ENCODE measurements at regions not wholly inside any gene's neighbourhood (a gene's known extent, or its start where the extent isn't known, plus 50 kb on each side); places are given as distances from the start of the nearest gene placed in this dataset.

GRCh38 chr18:4511166-4511565 is 56.1 kb upstream of the DLGAP1 start:
- H3K4me3 Mint-ChIP-seq: no peak overlapping the region
- ChIA-PET POLR2A (no interaction called here), CTCF (no interaction called here)
- no peaks in the 10 kb centered on the region for H3K36me3 Mint-ChIP-seq (ENCODE audit: low read depth)
- H3K27ac Mint-ChIP-seq: no peak overlapping the region
- intact Hi-C loops (cut with micrococcal nuclease): no loop called here
- no peak for ATAC-seq
- no peak for TF ChIP-seq CTCF (IDR thresholded peaks at IDR 0.05)
- no peak for DNase-seq
- peaks cover 13% of the 10 kb centered on the region for H3K9me3 Mint-ChIP-seq
- no peaks in the 10 kb centered on the region for H3K4me1 Mint-ChIP-seq (ENCODE audit: low read depth)
- no peaks in the 10 kb centered on the region for H3K27me3 Mint-ChIP-seq

GRCh38 chr18:4510711-4511110 is 55.6 kb upstream of the DLGAP1 start:
- no peaks in the 10 kb centered on the region for H3K36me3 Mint-ChIP-seq (ENCODE audit: low read depth)
- no peaks in the 10 kb centered on the region for H3K4me1 Mint-ChIP-seq (ENCODE audit: low read depth)
- intact Hi-C loops (cut with micrococcal nuclease): no loop called here

GRCh38 chr18:4510160-4510559 is 55.1 kb upstream of the DLGAP1 start:
- ChIA-PET CTCF (no interaction called here), POLR2A (no interaction called here)
- no peak for TF ChIP-seq CTCF (IDR thresholded peaks at IDR 0.05)
- Mint-ChIP-seq H3K36me3 (ENCODE audit: low read depth) (no peaks in the 10 kb centered on the region), H3K9me3 (peaks cover 10% of the 10 kb centered on the region), H3K4me3 (no peak overlapping the region), H3K4me1 (ENCODE audit: low read depth) (no peaks in the 10 kb centered on the region), H3K27me3 (no peaks in the 10 kb centered on the region), H3K27ac (no peak overlapping the region)
- intact Hi-C loops (cut with micrococcal nuclease): no loop called here
- no peak for ATAC-seq
- no peak for DNase-seq

More at GRCh38 chr18:4510711-4511110, 55.6 kb upstream of the DLGAP1 start:
- Mint-ChIP-seq H3K27me3 (no peaks in the 10 kb centered on the region), H3K4me3 (no peak overlapping the region), H3K27ac (no peak overlapping the region), H3K9me3 (peaks cover 12% of the 10 kb centered on the region)
- ChIA-PET CTCF (no interaction called here), POLR2A (no interaction called here)
- ATAC-seq (no peak), DNase-seq (no peak)
- TF ChIP-seq CTCF (IDR thresholded peaks at IDR 0.05): no peak

Data from activated CD8-positive, alpha-beta T cell treated with anti-CD3 and anti-CD28 coated beads for 36 hours (primary cell).